ENCODE measurements at regions not wholly inside any gene's neighbourhood (a gene's known extent, or its start where the extent isn't known, plus 50 kb on each side); places are given as distances from the start of the nearest gene placed in this dataset.
"Not testable (repeated sequence)": the region's sequence is repeated elsewhere in the genome, so short reads cannot be mapped to it uniquely, and the experiment has no call there.

- peak; percentile 59 for DNase-seq (ENCODE audit: low spot score)
Observed at GRCh38 chr14:50018201-50018932, 98.0 kb downstream of the VCPKMT start.

GRCh38 chr14:50018933-50019210 is 97.5 kb downstream of the VCPKMT start:
- DNase-seq (ENCODE audit: low spot score), result no peak

GRCh38 chr14:50020184-50020583 is 96.2 kb downstream of the VCPKMT start:
- no peak for DNase-seq (ENCODE audit: low spot score)

GRCh38 chr14:50020799-50021198 is 95.6 kb downstream of the VCPKMT start:
- no peak for DNase-seq (ENCODE audit: low spot score)

- DNase-seq (ENCODE audit: low spot score), result no peak
Observed at GRCh38 chr14:50021261-50022031, 94.9 kb downstream of the VCPKMT start.

- no peak for DNase-seq (ENCODE audit: low spot score)
Observed at GRCh38 chr14:50022661-50023060, 93.7 kb downstream of the VCPKMT start.

- no peak for DNase-seq (ENCODE audit: low spot score)
Observed at GRCh38 chr14:50023671-50024490, 92.5 kb downstream of the VCPKMT start.

- no peak for DNase-seq (ENCODE audit: low spot score)
Observed at GRCh38 chr14:50025073-50025472, 91.3 kb downstream of the VCPKMT start.

GRCh38 chr14:50025776-50026175 is 90.6 kb downstream of the VCPKMT start:
- no peak for DNase-seq (ENCODE audit: low spot score)

- DNase-seq (ENCODE audit: low spot score), result no peak
Observed at GRCh38 chr14:50026396-50026795, 90.0 kb downstream of the VCPKMT start.

- DNase-seq (ENCODE audit: low spot score), result no peak
Observed at GRCh38 chr14:50027816-50028215, 88.6 kb downstream of the VCPKMT start.

GRCh38 chr14:50028458-50028857 is 87.9 kb downstream of the VCPKMT start:
- DNase-seq (ENCODE audit: low spot score), result no peak

- no peak for DNase-seq (ENCODE audit: low spot score)
Observed at GRCh38 chr14:50030036-50030435, 86.3 kb downstream of the VCPKMT start.

GRCh38 chr14:50030911-50031310 is 85.5 kb downstream of the VCPKMT start:
- DNase-seq (ENCODE audit: low spot score), result not testable (repeated sequence)

- no peak for DNase-seq (ENCODE audit: low spot score)
Observed at GRCh38 chr14:50031602-50032313, 84.6 kb downstream of the VCPKMT start.

GRCh38 chr14:50032462-50033167 is 83.8 kb downstream of the VCPKMT start:
- DNase-seq (ENCODE audit: low spot score), result not testable (repeated sequence)

- DNase-seq (ENCODE audit: low spot score), result no peak
Observed at GRCh38 chr14:50035214-50035613, 81.2 kb downstream of the VCPKMT start.

GRCh38 chr14:50036211-50036610 is 80.2 kb downstream of the VCPKMT start:
- peak; percentile 54 for DNase-seq (ENCODE audit: low spot score)

- DNase-seq (ENCODE audit: low spot score), result no peak
Observed at GRCh38 chr14:50036637-50037036, 79.7 kb downstream of the VCPKMT start.

GRCh38 chr14:50037240-50037639 is 79.1 kb downstream of the VCPKMT start:
- no peak for DNase-seq (ENCODE audit: low spot score)

GRCh38 chr14:50037852-50038251 is 78.5 kb downstream of the VCPKMT start:
- DNase-seq (ENCODE audit: low spot score), result peak; percentile 57

All from mucosa of gallbladder (tissue), 1 donor.